WTC11 (cell line): ENCODE measurements at regions not wholly inside any gene's neighbourhood (a gene's known extent, or its start where the extent isn't known, plus 50 kb on each side); places are given as distances from the start of the nearest gene placed in this dataset.

Source experiments
- ATAC-seq: fragments of 200-7000 bp; cut with Tn5 transposase; 2 replicates; pipeline ENCODE4 v1.10.0; 2021; ENCODE audit warnings: mild to moderate bottlenecking, moderate library complexity
- CTCF ChIA-PET: fragments of 300-600 bp; sonication (Branson Sonifier 250); formaldehyde crosslinking; loops from one replicate; lab custom pipeline; 2021; ENCODE audit warnings: antibody characterized with exemption; lab: Charles Lee
- POLR2A ChIA-PET: fragments of 350-600 bp; sonication (Branson Sonifier 250); formaldehyde crosslinking; loops from one replicate; lab custom pipeline; 2021; ENCODE audit warnings: antibody characterized with exemption; lab: Charles Lee
- DNase-seq: peaks from one replicate; pipeline ENCODE4 v3.0.0; 2021; ENCODE audit warnings: low spot score
- H3K27ac Mint-ChIP-seq: 2 replicates; pipeline ENCODE4 v1.8.0; 2021; ENCODE audit warnings: mixed read lengths
- H3K27me3 Mint-ChIP-seq: 2 replicates; pipeline ENCODE4 v1.8.0; 2021; ENCODE audit warnings: low read depth, mild to moderate bottlenecking, moderate library complexity, mixed read lengths
- H3K36me3 Mint-ChIP-seq: 2 replicates; pipeline ENCODE4 v1.8.0; 2021; ENCODE audit warnings: mixed read lengths
- H3K4me1 Mint-ChIP-seq: 2 replicates; pipeline ENCODE4 v1.8.0; 2022; ENCODE audit warnings: mixed read lengths
- H3K4me3 Mint-ChIP-seq: 2 replicates; pipeline ENCODE4 v1.8.0; 2021; ENCODE audit warnings: mild to moderate bottlenecking, moderate library complexity, mixed read lengths
- H3K9me3 Mint-ChIP-seq: 2 replicates; pipeline ENCODE4 v1.8.0; 2021; ENCODE audit warnings: mixed read lengths
- ARID4B ChIP-seq: sonication (generic); formaldehyde crosslinking; IDR thresholded peaks from 2 replicates; pipeline ENCODE4 v1.8.0; 2023; ENCODE audit warnings: missing genetic modification reagents, mild to moderate bottlenecking, borderline replicate concordance
- CBFB ChIP-seq: sonication (generic); formaldehyde crosslinking; IDR thresholded peaks from 2 replicates; pipeline ENCODE4 v1.8.1; 2022; ENCODE audit warnings: mild to moderate bottlenecking, low read depth, missing genetic modification reagents
- CREB1 ChIP-seq: sonication (generic); formaldehyde crosslinking; IDR thresholded peaks from 2 replicates; pipeline ENCODE4 v1.8.0; 2023; ENCODE audit warnings: mild to moderate bottlenecking, missing genetic modification reagents
- ERG ChIP-seq: fragments of 250-450 bp; sonication (Bioruptor Pico); IDR thresholded peaks from 2 replicates; pipeline ENCODE4 v1.8.0; 2021; ENCODE audit warnings: mild to moderate bottlenecking
- ETV6 ChIP-seq: sonication (generic); formaldehyde crosslinking; IDR thresholded peaks from 2 replicates; pipeline ENCODE4 v1.8.1; 2022; ENCODE audit warnings: mild to moderate bottlenecking, missing genetic modification reagents
- FOXK1 ChIP-seq: sonication (generic); formaldehyde crosslinking; IDR thresholded peaks from 2 replicates; pipeline ENCODE4 v1.8.0; 2022; ENCODE audit warnings: mild to moderate bottlenecking, moderate library complexity, missing genetic modification reagents
- IRF1 ChIP-seq: sonication (generic); formaldehyde crosslinking; IDR thresholded peaks from 2 replicates; pipeline ENCODE4 v1.8.0; 2023; ENCODE audit warnings: missing genetic modification reagents
- MLX ChIP-seq: sonication (generic); formaldehyde crosslinking; IDR thresholded peaks from 2 replicates; pipeline ENCODE4 v1.8.1; 2023; ENCODE audit warnings: mild to moderate bottlenecking, missing genetic modification reagents, moderate library complexity
- PRRX2 ChIP-seq: fragments of 250-450 bp; sonication (Bioruptor Pico); IDR thresholded peaks from 2 replicates; pipeline ENCODE4 v1.8.0; 2021; ENCODE audit warnings: mild to moderate bottlenecking
- SMAD3 ChIP-seq: sonication (generic); formaldehyde crosslinking; IDR thresholded peaks from 2 replicates; pipeline ENCODE4 v1.8.0; 2022; ENCODE audit warnings: missing genetic modification reagents, mild to moderate bottlenecking, borderline replicate concordance
- SMAD4 ChIP-seq: sonication (generic); formaldehyde crosslinking; IDR thresholded peaks from 2 replicates; pipeline ENCODE4 v1.8.0; 2022; ENCODE audit warnings: mild to moderate bottlenecking, missing genetic modification reagents
- SP1 ChIP-seq: sonication (generic); formaldehyde crosslinking; conservative IDR thresholded peaks from 2 replicates; pipeline ENCODE4 v1.8.1; 2022; ENCODE audit warnings: missing genetic modification reagents
- TEAD1 ChIP-seq: sonication (generic); formaldehyde crosslinking; IDR thresholded peaks from 2 replicates; pipeline ENCODE4 v1.8.0; 2022; ENCODE audit warnings: mild to moderate bottlenecking, missing genetic modification reagents
- ZNF138 ChIP-seq: sonication (generic); formaldehyde crosslinking; conservative IDR thresholded peaks from 2 replicates; pipeline ENCODE4 v1.8.1; 2022; ENCODE audit warnings: mild to moderate bottlenecking, moderate library complexity, missing genetic modification reagents
- ZNF423 ChIP-seq: fragments of 250-450 bp; sonication (Bioruptor Pico); IDR thresholded peaks from 2 replicates; pipeline ENCODE4 v2.1.2; 2022; ENCODE audit warnings: mild to moderate bottlenecking, moderate library complexity
- TF ChIP-seq, protein P1 (sequence below): sonication (generic); formaldehyde crosslinking; IDR thresholded peaks from 2 replicates; pipeline ENCODE4 v1.8.1; 2022; ENCODE audit warnings: low read depth, missing genetic modification reagents, borderline replicate concordance
- TF ChIP-seq, protein P2 (sequence below): sonication (generic); formaldehyde crosslinking; IDR thresholded peaks from 2 replicates; pipeline ENCODE4 v1.8.0; 2022; ENCODE audit warnings: missing genetic modification reagents

GRCh38 chr2:240303896-240304745 lies 131.3 kb upstream of the GPC1 start (continued):
- TF ChIP-seq SMAD3 (CRISPR knock-in tag) = no peak
- no peak for TF ChIP-seq IRF1 (CRISPR knock-in tag)
- TF ChIP-seq, protein P1, sequence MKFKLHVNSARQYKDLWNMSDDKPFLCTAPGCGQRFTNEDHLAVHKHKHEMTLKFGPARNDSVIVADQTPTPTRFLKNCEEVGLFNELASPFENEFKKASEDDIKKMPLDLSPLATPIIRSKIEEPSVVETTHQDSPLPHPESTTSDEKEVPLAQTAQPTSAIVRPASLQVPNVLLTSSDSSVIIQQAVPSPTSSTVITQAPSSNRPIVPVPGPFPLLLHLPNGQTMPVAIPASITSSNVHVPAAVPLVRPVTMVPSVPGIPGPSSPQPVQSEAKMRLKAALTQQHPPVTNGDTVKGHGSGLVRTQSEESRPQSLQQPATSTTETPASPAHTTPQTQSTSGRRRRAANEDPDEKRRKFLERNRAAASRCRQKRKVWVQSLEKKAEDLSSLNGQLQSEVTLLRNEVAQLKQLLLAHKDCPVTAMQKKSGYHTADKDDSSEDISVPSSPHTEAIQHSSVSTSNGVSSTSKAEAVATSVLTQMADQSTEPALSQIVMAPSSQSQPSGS (CRISPR knock-in tag) = no peak

DNA sequence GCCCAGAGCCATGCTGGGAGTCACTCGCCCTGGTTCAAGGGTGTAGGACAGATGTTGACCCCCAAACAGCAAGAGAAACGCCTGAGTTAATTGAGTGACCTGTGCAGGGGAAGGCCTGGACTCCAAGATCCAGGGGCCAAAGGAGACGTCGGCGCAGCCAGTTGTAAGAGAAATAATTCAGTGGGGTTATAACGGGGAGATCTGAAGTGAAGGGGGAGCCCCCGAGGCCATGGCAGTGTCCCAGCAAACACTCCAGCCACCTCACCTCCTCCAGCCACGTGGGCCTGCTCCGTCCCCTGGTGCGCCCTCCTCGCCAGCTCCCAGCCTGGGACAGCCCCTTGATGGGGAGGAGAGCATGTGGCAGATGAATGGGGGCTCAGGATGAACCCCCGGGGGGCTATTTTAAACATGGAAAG lies 130.7 kb upstream of the GPC1 start:
- Mint-ChIP-seq H3K27me3 (no peaks in the 10 kb centered on the region), H3K4me1 (peaks cover 4% of the 10 kb centered on the region), H3K27ac (no peak overlapping the region), H3K4me3 (no peak overlapping the region), H3K36me3 (no peaks in the 10 kb centered on the region), H3K9me3 (no peaks in the 10 kb centered on the region)
- ATAC-seq (no peak), DNase-seq (no peak)
- ChIA-PET CTCF (interaction anchor here (1.0 kb wide), 1 partner anchor 15 kb away, joined by 3 read pairs; no protein-coding TSS in a partner anchor), POLR2A (no interaction called here)
- TF ChIP-seq PRRX2 (CRISPR knock-in tag) = no peak
- TF ChIP-seq MLX (CRISPR knock-in tag) = no peak
- no peak for TF ChIP-seq ARID4B
- TF ChIP-seq ZNF138 (CRISPR knock-in tag) = no peak
- no peak for TF ChIP-seq CREB1 (CRISPR knock-in tag)
- no peak for TF ChIP-seq CBFB
- TF ChIP-seq ZNF423 (CRISPR knock-in tag) = no peak
- no peak for TF ChIP-seq SMAD4 (CRISPR knock-in tag)
- TF ChIP-seq TEAD1 = no peak
- no peak for TF ChIP-seq FOXK1
- no peak for TF ChIP-seq ETV6 (CRISPR knock-in tag)

DNA sequence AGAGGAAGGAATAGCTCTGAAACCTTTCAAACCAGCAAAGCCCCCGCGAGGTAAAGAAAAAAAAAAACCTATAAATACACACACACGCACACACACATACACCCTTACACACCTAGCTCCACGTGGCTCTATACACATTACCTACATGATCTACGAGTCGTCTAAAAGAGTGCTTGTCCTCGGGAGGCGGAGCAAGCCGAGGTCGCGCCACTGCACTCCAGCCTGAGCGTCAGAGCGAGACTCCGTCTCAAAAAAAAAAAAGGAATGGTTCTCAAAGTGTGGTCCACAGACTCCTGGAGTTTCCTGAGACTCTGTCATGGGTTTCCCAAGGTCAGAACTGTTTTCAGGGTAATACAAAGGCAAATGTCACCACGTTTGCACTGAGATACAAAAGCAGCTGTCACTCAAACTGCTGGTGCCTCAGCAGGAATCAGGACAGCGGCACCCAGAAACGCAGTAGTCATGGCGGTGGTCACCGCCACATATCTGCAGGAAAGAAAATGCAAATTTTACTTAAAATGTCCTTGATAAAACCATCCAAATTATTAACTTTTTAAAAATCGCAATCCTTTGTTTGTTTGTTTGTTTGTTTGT lies 130.0 kb upstream of the GPC1 start:
- H3K4me1 Mint-ChIP-seq = peaks cover 4% of the 10 kb centered on the region
- ChIA-PET CTCF (interaction anchor here (1.0 kb wide), 2 partner anchors 15 to 72 kb away, joined by 3 read pairs; no protein-coding TSS in a partner anchor), POLR2A (interaction anchor here (0.8 kb wide), 1 partner anchor 132 kb away, joined by 5 read pairs; no protein-coding TSS in a partner anchor)
- no peaks in the 10 kb centered on the region for H3K36me3 Mint-ChIP-seq
- no peaks in the 10 kb centered on the region for H3K9me3 Mint-ChIP-seq
- DNase-seq (no peak), ATAC-seq (no peak)
- H3K4me3 Mint-ChIP-seq = no peak overlapping the region
- no peaks in the 10 kb centered on the region for H3K27me3 Mint-ChIP-seq
- no peak overlapping the region for H3K27ac Mint-ChIP-seq
- TF ChIP-seq SP1 (CRISPR knock-in tag) (no peak), ERG (CRISPR knock-in tag) (no peak)
- TF ChIP-seq, protein P1 (CRISPR knock-in tag) = no peak
- TF ChIP-seq, protein P2, sequence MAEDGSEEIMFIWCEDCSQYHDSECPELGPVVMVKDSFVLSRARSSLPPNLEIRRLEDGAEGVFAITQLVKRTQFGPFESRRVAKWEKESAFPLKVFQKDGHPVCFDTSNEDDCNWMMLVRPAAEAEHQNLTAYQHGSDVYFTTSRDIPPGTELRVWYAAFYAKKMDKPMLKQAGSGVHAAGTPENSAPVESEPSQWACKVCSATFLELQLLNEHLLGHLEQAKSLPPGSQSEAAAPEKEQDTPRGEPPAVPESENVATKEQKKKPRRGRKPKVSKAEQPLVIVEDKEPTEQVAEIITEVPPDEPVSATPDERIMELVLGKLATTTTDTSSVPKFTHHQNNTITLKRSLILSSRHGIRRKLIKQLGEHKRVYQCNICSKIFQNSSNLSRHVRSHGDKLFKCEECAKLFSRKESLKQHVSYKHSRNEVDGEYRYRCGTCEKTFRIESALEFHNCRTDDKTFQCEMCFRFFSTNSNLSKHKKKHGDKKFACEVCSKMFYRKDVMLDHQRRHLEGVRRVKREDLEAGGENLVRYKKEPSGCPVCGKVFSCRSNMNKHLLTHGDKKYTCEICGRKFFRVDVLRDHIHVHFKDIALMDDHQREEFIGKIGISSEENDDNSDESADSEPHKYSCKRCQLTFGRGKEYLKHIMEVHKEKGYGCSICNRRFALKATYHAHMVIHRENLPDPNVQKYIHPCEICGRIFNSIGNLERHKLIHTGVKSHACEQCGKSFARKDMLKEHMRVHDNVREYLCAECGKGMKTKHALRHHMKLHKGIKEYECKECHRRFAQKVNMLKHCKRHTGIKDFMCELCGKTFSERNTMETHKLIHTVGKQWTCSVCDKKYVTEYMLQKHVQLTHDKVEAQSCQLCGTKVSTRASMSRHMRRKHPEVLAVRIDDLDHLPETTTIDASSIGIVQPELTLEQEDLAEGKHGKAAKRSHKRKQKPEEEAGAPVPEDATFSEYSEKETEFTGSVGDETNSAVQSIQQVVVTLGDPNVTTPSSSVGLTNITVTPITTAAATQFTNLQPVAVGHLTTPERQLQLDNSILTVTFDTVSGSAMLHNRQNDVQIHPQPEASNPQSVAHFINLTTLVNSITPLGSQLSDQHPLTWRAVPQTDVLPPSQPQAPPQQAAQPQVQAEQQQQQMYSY (CRISPR knock-in tag) = no peak
